ENCODE measurements at regions not wholly inside any gene's neighbourhood (a gene's known extent, or its start where the extent isn't known, plus 50 kb on each side); places are given as distances from the start of the nearest gene placed in this dataset.

- no peak for DNase-seq (ENCODE audit: extremely low read depth, low read depth)
- no peak for TF ChIP-seq CTCF (IDR thresholded peaks at IDR 0.05; ENCODE audit: low read depth, low read length)
These were observed 1429.6 kb downstream of the TBC1D22A start for GRCh38 chr22:48192071-48192470.

DNA sequence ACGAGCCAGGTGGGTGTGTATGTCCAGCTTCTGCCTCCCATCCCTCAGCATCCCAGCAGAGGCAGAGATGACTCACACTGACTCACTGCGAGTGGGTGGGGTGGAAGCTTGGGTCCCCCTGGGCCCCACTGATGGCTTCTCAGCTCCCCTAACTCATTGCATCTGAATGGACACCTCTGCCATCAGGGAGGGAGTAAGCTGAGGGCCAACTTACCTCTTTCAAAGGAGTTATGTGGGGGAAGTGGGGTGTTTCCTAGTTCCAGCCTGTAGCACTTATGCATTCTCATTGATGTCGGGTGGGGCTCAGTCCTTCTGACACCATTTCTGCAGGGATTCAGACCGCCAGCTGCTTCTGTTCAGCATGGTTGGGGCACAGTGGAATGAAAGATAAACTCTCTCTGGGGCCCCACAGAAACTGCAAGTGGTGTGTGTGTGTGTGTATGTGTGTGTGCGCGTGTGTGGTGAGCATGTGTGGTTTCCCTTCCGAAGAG is 1425.8 kb downstream of the TBC1D22A start:
- TF ChIP-seq CTCF (IDR thresholded peaks at IDR 0.05; ENCODE audit: low read depth, low read length), result no peak
- DNase-seq (ENCODE audit: extremely low read depth, low read depth), result no peak

GRCh38 chr22:48187356-48187755 is 1424.9 kb downstream of the TBC1D22A start:
- DNase-seq (ENCODE audit: extremely low read depth, low read depth), result no peak
- no peak for TF ChIP-seq CTCF (IDR thresholded peaks at IDR 0.05; ENCODE audit: low read depth, low read length)

GRCh38 chr22:48186146-48186790 is 1423.8 kb downstream of the TBC1D22A start:
- no peak for DNase-seq (ENCODE audit: extremely low read depth, low read depth)
- no peak for TF ChIP-seq CTCF (IDR thresholded peaks at IDR 0.05; ENCODE audit: low read depth, low read length)

- no peak for DNase-seq (ENCODE audit: extremely low read depth, low read depth)
- no peak for TF ChIP-seq CTCF (IDR thresholded peaks at IDR 0.05; ENCODE audit: low read depth, low read length)
These were observed 1422.9 kb downstream of the TBC1D22A start for GRCh38 chr22:48185071-48186055.

GRCh38 chr22:48182846-48183805 is 1420.7 kb downstream of the TBC1D22A start:
- no peak for TF ChIP-seq CTCF (IDR thresholded peaks at IDR 0.05; ENCODE audit: low read depth, low read length)
- no peak for DNase-seq (ENCODE audit: extremely low read depth, low read depth)
